CD1c-positive myeloid dendritic cell (primary cell): ENCODE measurements at regions not wholly inside any gene's neighbourhood (a gene's known extent, or its start where the extent isn't known, plus 50 kb on each side); places are given as distances from the start of the nearest gene placed in this dataset.

ENCODE experiments used
- DNase-seq: peaks from one replicate; pipeline ENCODE4 v3.0.0-alpha.2; 2016; ENCODE audit errors: extremely low spot score

- no peak for DNase-seq
These were observed 313.4 kb downstream of the COG6 start for GRCh38 chr13:39968646-39969475.

DNA sequence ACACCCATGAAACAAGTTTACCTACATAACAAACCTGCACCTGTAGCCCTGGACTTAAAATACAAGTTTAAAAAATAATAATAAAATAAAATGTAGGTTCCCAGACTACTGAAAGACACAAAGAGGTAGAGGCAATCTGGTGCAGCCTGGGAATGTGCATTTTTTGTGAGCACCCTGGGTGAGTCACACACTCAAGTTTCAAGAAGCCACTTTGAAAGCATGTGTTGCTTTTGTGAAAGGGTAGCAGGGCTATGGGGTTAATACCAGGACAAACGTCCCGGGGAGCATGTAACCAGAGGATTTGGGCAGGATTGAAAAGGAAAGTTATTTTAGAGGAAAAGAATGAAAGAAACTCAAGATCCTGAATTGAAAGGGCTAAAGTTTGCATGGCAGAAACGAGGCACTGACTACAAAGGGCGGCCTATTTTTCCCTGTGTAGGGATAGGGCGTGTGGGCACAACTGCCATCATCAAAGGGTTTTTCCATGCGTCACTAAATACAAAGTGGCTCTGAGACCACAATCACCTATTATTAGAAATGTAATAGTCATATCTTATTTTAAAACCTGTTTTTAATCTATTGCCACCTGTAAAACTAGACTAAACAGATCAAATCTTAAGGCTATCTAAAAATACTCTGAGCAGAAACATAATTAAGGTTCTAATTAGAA, 314.9 kb downstream of the COG6 start:
- DNase-seq, result no peak

DNA sequence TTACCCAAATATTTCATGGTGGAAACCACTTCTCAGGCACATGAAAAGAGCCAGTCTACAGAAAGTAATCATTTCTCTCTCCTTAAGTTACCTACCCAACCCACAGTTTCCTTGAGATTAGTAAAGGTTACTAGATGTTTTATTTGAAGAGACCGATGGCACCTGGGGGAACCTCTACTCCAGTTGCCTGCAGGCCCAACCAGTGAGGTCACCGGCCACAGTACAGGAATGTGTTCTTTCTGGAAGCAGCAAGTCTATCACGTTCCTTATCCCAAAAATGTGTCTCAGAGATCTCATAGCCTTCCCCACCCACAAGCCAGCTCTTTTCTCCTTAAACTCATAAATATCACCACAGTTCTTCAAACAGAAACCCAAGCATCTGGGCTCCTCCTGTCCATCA, 316.1 kb downstream of the COG6 start:
- no peak for DNase-seq

GRCh38 chr13:39976481-39976880, 321.0 kb downstream of the COG6 start:
- no peak for DNase-seq

GRCh38 chr13:39981056-39981455, 325.6 kb downstream of the COG6 start:
- DNase-seq, result no peak

GRCh38 chr13:39982745-39983144, 327.3 kb downstream of the COG6 start:
- DNase-seq, result no peak

DNA sequence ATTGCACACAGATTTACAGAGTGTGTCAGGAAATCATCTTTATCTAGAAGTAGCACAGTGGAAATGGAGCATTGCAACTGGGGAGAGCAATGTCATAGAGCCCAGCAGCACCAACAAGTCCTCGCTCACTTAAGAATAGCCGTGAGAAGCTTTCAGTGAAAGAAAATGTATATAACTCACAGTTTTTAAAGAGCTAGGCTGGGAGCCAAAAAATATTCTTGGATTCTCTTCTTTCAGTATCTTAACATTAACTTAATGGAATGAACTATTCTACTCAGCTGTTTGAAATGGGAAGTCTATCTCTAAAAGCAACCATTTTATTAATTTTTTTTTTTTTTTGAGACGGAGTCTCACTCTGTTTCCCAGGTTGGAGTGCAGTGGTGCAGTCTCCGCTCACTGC, 329.6 kb downstream of the COG6 start:
- DNase-seq, result no peak

DNA sequence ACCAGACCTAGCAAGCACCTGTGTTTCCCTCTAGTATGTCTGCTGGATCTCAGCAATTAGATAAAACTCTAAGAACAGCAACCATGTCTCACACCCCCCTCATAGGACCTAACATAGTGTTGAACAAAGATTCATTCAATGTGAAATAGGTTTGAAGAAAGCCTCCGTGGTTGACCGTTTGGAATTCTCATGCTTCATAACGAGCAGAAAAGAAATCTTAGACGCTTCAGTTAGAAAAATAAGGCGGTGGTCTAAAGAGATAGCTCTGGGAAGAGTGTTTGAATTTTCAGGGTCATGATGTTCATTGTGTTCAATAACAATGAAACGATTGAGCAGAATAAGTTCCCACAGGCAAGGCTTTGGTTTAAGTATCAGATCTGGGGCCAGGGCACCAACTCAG, 332.9 kb downstream of the COG6 start:
- DNase-seq, result no peak

DNA sequence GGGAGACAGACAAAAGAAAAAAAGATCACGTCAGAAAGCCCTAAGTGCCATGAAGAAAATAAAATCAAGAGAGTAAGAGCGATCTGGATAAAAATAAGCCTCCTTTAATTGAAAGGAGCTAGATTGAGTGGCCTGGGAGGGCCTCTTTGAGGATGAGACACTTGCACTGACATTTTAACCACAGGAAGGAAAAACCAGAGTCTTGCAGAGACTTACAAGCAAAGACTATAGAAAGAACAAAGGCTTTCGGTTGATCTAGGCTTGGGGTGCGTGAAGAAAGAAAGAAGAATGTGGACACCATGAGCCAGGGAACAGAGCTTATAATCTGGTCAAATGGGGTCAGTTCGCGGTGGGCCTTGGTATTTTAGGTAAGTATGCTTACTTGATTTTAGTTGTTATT, 342.7 kb downstream of the COG6 start:
- DNase-seq, result no peak

DNA sequence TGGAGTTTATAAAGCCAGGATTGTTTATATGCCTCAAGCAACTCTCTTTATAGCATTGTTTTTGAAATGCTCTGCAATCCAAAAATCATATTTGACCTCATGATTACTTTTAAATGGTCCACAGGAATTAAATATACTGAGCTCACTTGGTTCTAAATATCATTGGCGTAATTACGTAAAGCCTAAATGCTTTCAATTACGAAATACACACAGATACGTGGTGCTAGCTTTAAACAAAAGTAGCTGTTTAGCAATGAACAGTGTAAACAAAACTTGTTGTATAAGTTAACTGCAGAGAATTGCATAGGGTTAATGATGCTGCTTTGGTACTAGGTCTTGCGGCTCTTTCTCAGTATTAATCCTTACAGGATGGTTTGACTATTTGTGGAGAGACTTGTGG, 346.6 kb downstream of the COG6 start:
- no peak for DNase-seq

GRCh38 chr13:40013554-40013953, 358.1 kb downstream of the COG6 start:
- no peak for DNase-seq

DNA sequence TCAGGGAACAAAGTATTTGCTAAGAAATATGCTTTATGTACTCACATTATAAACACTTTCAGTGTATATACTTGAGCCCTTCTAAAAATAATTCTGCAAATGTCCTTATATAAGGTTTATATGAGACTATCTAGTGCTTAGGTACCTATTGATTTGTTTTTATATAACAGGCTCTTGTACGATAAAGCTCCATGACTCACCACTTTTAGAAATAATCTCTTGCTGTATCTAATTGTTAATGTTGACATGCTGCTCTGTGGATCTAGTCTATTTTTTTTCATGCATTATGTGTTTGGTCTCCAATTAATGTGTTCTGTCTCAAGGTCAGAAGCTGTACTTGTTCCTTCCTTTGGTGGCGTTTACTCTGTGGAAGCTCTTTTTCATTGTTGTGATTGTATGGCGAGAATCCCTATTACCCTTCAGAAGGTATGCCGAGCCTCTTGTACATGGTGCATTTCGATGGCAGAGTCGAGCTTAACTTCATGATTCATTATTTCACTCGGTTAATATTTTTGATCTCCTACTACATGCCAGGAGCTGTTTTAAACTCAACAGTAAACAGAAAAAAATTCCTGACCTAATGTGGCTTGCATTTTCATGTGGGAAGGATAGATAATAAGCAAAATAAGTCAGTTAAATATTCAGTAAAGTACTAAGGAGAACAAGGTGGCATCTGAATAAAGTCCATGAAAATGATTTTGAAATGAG, 361.6 kb downstream of the COG6 start:
- DNase-seq, result no peak

DNA sequence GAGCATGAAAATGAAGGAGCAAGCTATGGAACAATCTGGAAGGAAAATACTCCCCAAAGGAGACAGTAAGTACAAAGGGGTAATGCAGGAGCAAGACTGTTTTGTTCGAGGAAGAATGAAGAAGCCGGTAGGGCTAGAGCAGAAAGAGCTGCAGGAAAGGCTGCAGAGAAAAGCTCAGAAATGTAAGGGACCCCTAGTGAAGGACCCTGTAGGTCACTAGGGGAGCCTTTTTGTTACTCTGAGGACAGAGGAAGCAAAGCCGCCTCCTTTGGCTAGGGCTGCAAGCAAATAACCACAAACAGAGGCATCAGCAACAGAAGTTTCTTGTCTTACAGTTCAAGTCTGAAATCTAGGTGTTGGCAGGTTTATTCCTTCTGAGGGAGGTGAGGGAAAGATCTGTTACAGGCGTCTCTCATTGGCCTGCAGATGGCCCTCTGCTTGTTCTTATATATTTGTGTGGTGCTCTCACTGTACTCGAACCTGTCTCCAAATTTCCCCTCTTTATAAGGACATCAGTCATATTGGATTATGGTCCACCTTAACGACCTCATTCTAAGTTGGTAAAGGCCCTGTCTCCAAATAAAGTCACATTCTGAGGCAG, 362.3 kb downstream of the COG6 start:
- no peak for DNase-seq

- no peak for DNase-seq
These were observed 368.2 kb downstream of the COG6 start for GRCh38 chr13:40023595-40024203.

DNA sequence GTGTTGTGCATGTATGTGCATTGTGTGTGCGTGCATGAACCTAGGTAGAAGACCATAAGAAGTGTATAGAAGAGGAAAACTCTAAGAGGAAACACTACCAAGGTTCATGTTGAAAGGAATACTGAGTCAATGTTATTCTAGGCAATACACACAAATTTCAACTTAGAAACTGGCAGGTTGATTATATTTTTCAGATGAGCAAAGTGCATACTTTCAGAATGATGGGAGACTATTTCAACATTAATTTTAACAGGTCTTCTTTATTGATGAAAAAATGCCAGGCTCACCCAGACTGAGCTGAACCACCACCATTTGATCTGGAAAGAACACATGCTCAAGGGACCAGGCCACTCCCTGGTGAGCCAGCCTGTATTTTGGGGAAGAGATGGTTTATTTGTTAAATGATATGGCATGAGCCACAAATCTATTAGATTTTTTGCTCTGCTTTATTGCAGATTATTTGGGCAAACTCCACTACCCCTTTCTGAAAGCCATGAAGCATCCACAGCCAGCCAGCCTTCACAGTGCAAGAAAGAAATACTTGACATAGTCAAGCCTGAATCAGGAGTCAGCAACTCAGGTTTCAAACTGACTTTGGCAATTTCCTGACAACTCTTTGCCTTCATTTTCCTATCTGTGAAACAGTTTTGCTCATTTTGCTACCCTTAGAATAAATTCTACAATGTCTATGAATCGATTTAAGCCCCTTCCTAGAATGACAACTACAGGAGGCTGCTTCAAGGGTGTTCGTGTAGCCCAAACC, 368.9 kb downstream of the COG6 start:
- DNase-seq, result no peak

GRCh38 chr13:40024967-40025714, 369.7 kb downstream of the COG6 start:
- DNase-seq, result no peak

DNA sequence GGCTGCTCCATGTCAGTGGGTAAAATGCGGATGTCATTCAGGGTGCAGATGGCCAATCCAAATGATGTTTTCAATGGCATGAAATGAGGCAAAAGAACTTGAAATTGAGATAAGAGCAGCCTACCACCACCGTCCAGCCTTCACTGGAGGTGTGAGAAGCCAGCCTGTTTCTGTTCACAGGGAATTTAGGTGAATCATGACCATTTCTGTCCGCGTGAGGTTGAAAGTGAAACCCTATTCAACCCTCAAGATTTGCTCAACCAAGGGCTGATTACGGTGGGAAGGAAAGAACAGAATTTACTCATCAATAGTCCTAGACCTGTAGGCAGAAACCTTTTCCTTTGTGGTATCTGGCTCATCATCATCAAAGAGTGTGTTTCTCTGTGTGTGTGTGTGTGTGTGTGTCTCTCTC, 370.7 kb downstream of the COG6 start:
- no peak for DNase-seq

DNA sequence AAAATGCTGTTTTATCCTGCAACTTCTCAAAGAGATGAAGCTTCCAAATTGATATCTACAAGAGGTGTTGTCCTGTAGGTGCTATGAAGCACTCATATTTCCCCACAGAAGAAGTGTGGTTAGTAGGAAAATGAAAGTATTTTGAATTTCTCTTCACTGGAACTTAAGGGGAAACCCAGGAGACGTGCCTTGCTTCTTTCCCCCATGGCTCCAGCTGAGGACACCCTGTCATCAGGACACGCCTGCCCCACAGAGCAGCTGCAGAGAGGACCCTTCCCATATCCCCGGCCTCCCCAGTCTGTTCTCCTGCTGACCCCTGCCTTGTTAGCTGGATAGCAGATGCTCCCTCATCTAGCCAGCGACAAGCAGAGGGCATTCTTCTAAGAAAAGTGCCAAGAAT, 371.3 kb downstream of the COG6 start:
- no peak for DNase-seq

GRCh38 chr13:40028446-40028845, 373.0 kb downstream of the COG6 start:
- DNase-seq, result no peak

DNA sequence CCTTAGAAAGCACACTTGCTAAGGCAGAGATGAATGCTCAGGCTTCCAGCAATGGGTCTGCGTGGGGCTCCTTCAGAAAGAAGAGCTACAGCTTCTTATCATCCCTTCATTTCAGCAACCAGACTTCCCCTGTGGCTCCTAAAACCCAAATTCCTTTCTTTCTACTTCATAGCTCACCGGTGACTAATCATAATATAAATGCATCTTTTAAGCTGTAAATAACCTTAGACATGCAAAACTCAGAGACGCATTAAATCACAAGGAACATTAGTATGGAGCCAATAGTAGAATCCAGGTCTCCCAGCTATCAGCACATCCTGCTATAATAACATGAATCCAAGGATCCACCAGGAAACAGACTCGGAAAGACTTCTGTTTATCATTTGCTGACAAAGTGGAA, 375.6 kb downstream of the COG6 start:
- DNase-seq, result no peak

- DNase-seq, result no peak
These were observed 383.6 kb downstream of the COG6 start for GRCh38 chr13:40039061-40039460.
